GM03348 (cell line): ENCODE measurements at regions not wholly inside any gene's neighbourhood (a gene's known extent, or its start where the extent isn't known, plus 50 kb on each side); places are given as distances from the start of the nearest gene placed in this dataset.

Experiments
- DNase-seq: peaks from one replicate; pipeline ENCODE4 v3.0.0; 2012; ENCODE audit warnings: low spot score

GRCh38 chr16:6200271-6200670 is 1102.7 kb upstream of the EEF2KMT start:
- no peak for DNase-seq

DNA sequence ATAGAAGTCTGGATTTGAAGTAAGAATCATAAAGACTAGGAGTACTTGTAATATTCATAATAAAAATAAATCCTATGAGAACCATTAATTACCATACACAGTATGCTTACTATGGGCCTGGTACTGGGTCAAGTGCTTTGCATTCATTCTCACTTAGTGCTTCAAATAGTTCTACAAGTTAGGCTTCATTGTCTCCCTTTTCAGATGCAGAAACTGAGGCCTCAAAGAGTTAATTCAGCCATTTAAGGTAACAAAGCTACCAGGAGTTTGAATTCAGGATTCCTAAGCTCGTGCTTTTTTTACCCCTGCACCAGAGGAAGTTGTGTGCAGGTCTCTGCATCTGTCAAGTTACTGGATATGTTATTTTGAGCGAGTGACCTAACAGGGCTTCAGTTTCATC is 1098.4 kb upstream of the EEF2KMT start:
- DNase-seq, result no peak

DNA sequence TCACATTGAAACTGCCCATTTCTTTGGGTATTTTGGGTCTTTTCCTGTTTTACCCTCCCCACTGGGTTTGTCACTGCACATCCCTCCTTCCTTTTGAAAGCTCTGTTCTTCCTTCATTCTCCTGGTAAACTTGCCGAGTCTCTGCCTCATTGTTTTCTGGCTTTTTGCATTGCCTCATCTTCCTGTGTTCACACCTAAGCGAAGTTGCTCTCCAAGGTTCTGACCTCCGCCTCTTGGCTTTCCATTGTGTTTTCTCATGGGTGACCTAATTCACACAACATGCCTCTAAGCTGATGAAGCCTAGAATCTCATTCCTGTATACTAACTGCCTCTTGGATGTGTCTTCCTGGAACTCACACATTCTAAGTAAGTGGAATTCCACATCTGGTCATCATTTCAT is 1096.1 kb upstream of the EEF2KMT start:
- DNase-seq, result no peak

DNA sequence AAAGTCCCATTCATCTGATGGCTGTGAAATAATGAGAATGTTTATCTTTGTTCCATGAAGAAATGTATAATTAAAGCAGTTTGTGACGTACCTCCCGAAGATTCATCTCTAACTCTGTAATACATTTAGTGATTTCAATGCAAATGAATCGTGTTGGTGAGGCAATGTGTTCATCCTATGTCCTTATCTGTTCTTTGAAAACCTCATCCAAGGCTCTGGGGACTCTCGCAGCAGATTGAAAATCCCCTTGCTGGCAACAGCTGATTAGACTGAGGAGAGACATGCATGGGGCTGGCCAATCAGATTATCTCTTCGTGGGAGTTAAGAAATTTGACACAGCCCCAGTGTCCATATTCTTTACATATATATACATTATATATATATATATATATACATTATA is 1095.4 kb upstream of the EEF2KMT start:
- DNase-seq, result no peak

DNA sequence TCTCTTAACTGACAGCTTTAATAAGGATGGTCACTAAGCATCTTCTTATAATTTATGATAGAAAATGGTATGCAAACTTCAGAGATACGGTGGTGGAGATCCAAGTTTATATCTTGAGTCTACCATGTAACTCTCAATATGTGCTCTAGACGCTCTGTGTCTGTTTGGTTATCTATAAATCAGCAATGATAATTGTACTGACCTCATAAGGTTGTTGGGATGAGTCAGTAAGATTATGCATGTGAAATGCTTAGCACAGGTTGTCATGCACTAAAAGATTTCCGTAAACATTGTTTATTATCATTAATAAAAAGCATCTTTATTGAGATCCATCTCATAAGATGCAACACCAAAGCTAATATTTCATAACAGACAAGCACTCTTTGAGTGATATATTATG is 1094.9 kb upstream of the EEF2KMT start:
- no peak for DNase-seq

- no peak for DNase-seq
These were observed 1093.2 kb upstream of the EEF2KMT start for GRCh38 chr16:6190776-6191175.

DNA sequence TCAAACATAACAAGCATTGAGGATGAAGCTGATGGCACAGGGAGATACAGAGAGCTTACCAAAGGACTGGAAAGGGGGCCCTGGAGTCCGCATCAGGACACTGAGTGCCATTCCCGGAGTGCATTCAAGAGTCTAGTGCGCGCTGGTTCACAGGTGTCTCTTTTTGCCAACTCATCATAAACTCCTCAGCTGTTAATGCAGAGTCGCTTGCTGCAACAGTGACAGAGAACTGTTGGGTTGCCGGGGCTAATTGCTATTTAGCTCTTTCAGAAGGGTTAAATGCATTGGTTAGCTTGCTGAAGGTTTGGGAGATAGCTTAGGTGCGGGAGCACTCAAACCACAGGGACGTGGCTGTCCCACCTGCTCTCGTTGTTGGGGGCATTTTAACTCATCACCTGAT is 1091.6 kb upstream of the EEF2KMT start:
- DNase-seq, result no peak

GRCh38 chr16:6177616-6178180 is 1080.1 kb upstream of the EEF2KMT start:
- no peak for DNase-seq

DNA sequence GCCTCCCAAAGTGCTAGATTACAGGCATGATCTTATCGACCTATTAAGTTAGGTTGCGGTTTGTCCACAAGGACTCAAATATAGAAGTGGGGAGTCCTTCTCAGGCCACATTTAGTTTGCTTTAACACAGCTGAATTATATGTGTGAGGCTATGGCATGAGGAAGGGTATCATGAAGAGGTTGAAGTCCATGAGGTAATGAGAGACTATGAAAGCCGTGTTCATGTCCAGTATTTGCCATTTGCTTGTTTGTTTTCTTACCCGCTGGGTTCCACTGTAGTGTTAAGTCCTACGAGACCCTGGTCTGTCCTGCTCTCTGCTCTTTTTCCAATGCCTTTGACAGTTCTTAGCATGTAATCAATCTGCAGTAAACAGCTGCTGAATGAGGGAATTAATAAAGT is 1072.4 kb upstream of the EEF2KMT start:
- no peak for DNase-seq

GRCh38 chr16:6165330-6165979 is 1067.9 kb upstream of the EEF2KMT start:
- DNase-seq, result no peak

GRCh38 chr16:6160871-6161270 is 1063.3 kb upstream of the EEF2KMT start:
- DNase-seq, result no peak

- DNase-seq, result no peak
These were observed 1062.7 kb upstream of the EEF2KMT start for GRCh38 chr16:6160303-6160702.

- DNase-seq, result no peak
These were observed 1060.2 kb upstream of the EEF2KMT start for GRCh38 chr16:6157806-6158205.

GRCh38 chr16:6155271-6155670 is 1057.7 kb upstream of the EEF2KMT start:
- DNase-seq, result no peak

GRCh38 chr16:6153901-6154300 is 1056.3 kb upstream of the EEF2KMT start:
- no peak for DNase-seq

- no peak for DNase-seq
These were observed 1051.4 kb upstream of the EEF2KMT start for GRCh38 chr16:6149031-6149430.

DNA sequence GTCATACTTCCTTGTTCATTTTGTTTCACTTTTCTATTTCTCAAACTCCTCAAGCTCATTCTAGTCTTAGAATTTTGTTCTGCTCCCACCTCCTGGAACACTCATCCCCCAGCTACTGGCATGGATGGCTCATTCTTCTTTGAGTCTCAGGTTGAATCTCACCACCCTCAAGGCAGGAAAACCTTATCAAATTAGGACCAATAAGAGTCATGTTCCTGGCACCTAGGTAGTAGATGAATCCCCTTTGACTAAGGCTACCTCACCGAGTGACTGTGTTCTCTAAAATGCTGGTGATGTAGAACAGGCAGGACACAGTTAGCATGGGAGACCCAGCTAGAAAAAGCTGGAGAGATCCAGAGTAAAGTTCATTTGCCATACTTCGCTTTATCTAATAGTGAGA is 1050.8 kb upstream of the EEF2KMT start:
- no peak for DNase-seq

GRCh38 chr16:6146874-6147425 is 1049.4 kb upstream of the EEF2KMT start:
- no peak for DNase-seq

DNA sequence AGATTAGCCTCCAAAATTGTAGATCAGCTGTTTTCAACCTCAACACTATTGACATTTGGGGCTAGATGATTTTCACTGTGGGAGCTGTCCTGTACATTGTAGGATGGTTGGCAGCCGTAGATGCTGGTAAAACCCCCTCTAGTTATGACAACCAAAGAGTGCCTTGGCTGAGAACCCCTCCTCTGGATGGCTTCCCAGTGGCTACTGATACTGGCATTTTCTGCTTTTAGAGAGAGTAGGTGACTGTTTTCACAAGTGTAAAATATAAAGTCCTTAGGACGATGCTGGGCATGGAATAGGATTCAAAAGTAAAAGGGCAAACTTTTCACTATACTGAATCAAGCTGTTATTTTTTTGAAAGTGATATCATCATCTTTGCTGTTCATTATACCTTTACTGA is 1048.8 kb upstream of the EEF2KMT start:
- no peak for DNase-seq

GRCh38 chr16:6144463-6144862 is 1046.9 kb upstream of the EEF2KMT start:
- no peak for DNase-seq

DNA sequence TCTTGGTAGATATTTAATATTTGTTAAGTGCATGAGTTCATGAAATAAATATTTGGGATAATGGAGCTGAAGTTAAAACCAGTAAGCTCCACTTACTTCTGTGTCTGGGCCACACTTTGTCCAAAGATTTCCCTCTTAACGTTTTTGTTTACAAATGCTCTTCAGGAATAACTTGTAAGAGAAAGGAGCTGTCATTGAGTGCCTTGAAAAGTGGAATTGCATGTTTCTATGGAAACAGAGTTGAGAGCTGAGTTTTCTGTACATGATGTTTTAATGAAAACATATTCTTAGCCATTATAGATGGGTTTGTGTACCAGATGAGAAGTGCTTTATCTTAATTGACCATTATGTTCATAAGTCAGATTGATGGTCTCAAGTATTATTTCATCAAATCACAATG is 1045.4 kb upstream of the EEF2KMT start:
- no peak for DNase-seq

GRCh38 chr16:6133009-6133557 is 1035.5 kb upstream of the EEF2KMT start:
- DNase-seq, result no peak

DNA sequence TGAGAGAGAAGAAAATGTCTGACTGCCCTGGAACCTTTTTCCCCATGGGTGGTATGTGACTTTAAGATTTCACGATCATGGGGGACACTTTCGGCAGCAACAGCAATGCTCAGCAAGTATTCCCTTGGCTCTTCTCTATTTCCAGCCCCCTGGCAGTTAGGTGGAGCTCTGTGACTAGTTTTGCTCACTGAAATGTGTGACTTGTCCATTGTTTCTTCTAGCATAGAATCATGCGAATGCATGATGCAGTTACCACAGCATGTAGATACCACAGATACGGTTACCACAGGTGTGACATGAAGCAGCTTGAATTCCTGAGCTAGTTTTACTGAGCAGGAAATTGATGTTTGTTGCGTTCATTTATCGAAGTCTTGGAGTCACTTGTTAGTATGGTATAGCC is 1034.5 kb upstream of the EEF2KMT start:
- no peak for DNase-seq
